ENCODE measurements at regions not wholly inside any gene's neighbourhood (a gene's known extent, or its start where the extent isn't known, plus 50 kb on each side); places are given as distances from the start of the nearest gene placed in this dataset.

- Histone ChIP-seq H2AFZ (ENCODE audit: low read depth, low read length) (no peak overlapping the region), H3K9ac (ENCODE audit: insufficient read depth in 1 of 2, low read depth in 2 of 2, low read length in 2 of 2) (no peak overlapping the region), H3K4me2 (ENCODE audit: insufficient read depth, low read length) (no peak overlapping the region), H3K4me1 (replicated peaks in 1 of 2; ENCODE audit: control insufficient read depth in 2 of 2, insufficient read depth in 2 of 2, low read length in 2 of 2) (no peaks in the 10 kb centered on the region), H3K9me1 (ENCODE audit: control insufficient read depth, insufficient read depth, low read length) (no peaks in the 10 kb centered on the region), H3K27ac (ENCODE audit: extremely low read depth, low read depth, low read length) (no peak overlapping the region), H3K79me2 (ENCODE audit: control insufficient read depth, insufficient read depth, low read length) (no peaks in the 10 kb centered on the region), H3K27me3 (ENCODE audit: control insufficient read depth in 2 of 2, insufficient read depth in 2 of 2, low read length in 2 of 2) (peaks cover 2 to 5% of the 10 kb centered on the region in 2 experiments; a peak in 1 of 5 replicates), H4K20me1 (replicated peaks; ENCODE audit: control insufficient read depth, insufficient read depth, low read length) (no peaks in the 10 kb centered on the region), H3K4me3 (no peak overlapping the region), H3K9me3 (replicated peaks; ENCODE audit: control insufficient read depth, insufficient read depth, low read depth, low read length) (no peaks in the 10 kb centered on the region), H3K36me3 (ENCODE audit: control insufficient read depth, insufficient read depth, low read length) (no peaks in the 10 kb centered on the region)
- POLR2A ChIA-PET = no interaction called here
- no peak for FAIRE-seq
- TF ChIP-seq TFE3 (CRISPR knock-in tag; IDR thresholded peaks at IDR 0.05) (peak; percentile 80), POLR3A (IDR thresholded peaks at IDR 0.05; ENCODE audit: borderline replicate concordance, extremely low read depth, insufficient read depth, insufficient read length) (no peak)
- DNase-seq (ENCODE audit: extremely low read depth in 1 of 4, low spot score in 3 of 4) = no peak
- CTCF ChIA-PET (ENCODE audit: low intra/inter-chr PET ratio) = no interaction called here
- intact Hi-C loops (cut with micrococcal nuclease) = no loop called here
- 9% methylated on average over 9 of the region's 9 CpGs for WGBS (ENCODE audit: insufficient coverage, low coverage, missing lambda C conversion rate)
- BruUV-seq (replicated peaks) = no TSS peak
- in situ Hi-C loops (cut with MboI) = no loop called here
- ATAC-seq = no peak
These were observed 219.4 kb downstream of the MAF start for GRCh38 chr16:79380995-79381602.

- H3K79me2 ChIP-seq (ENCODE audit: control insufficient read depth, insufficient read depth, low read length) = no peaks in the 10 kb centered on the region
- H4K20me1 ChIP-seq (replicated peaks; ENCODE audit: control insufficient read depth, insufficient read depth, low read length) = no peaks in the 10 kb centered on the region
- in situ Hi-C loops (cut with MboI) = no loop called here
- FAIRE-seq (no peak), ATAC-seq (peak; percentile 57; the same call in 2 of the 3 replicates), DNase-seq (ENCODE audit: extremely low read depth in 1 of 4, low spot score in 3 of 4) (no peak)
- ChIA-PET CTCF (ENCODE audit: low intra/inter-chr PET ratio) (no interaction called here), POLR2A (interaction anchor here (1.0 kb wide), 1 partner anchor 49 kb away, joined by 3 read pairs; no protein-coding TSS in a partner anchor)
- H2AFZ ChIP-seq (ENCODE audit: low read depth, low read length) = no peak overlapping the region
- peaks cover 2 to 5% of the 10 kb centered on the region in 2 experiments; a peak in 2 of 5 replicates for H3K27me3 ChIP-seq (ENCODE audit: control insufficient read depth in 2 of 2, insufficient read depth in 2 of 2, low read length in 2 of 2)
- H3K4me3 ChIP-seq = no peak overlapping the region
- H3K36me3 ChIP-seq (ENCODE audit: control insufficient read depth, insufficient read depth, low read length) = no peaks in the 10 kb centered on the region
- intact Hi-C loops (cut with micrococcal nuclease) = no loop called here
- no peaks in the 10 kb centered on the region for H3K9me3 ChIP-seq (replicated peaks; ENCODE audit: control insufficient read depth, insufficient read depth, low read depth, low read length)
- H3K4me2 ChIP-seq (ENCODE audit: insufficient read depth, low read length) = no peak overlapping the region
- no TSS peak for BruUV-seq (replicated peaks)
- no peak overlapping the region for H3K9ac ChIP-seq (ENCODE audit: insufficient read depth in 1 of 2, low read depth in 2 of 2, low read length in 2 of 2)
- H3K9me1 ChIP-seq (ENCODE audit: control insufficient read depth, insufficient read depth, low read length) = no peaks in the 10 kb centered on the region
- no peak overlapping the region for H3K27ac ChIP-seq (ENCODE audit: extremely low read depth, low read depth, low read length)
- no peaks in the 10 kb centered on the region for H3K4me1 ChIP-seq (replicated peaks in 1 of 2; ENCODE audit: control insufficient read depth in 2 of 2, insufficient read depth in 2 of 2, low read length in 2 of 2)
- WGBS (ENCODE audit: insufficient coverage, low coverage, missing lambda C conversion rate) = 0% methylated on average over 3 of the region's 3 CpGs
- no peak for TF ChIP-seq KAT8 (IDR thresholded peaks at IDR 0.05; ENCODE audit: low read depth)
- TF ChIP-seq MAFF (IDR thresholded peaks at IDR 0.05; ENCODE audit: low read length) = no peak
- TF ChIP-seq HDGF (IDR thresholded peaks at IDR 0.05) = no peak
- TF ChIP-seq ZBTB17 (CRISPR knock-in tag; IDR thresholded peaks at IDR 0.05) = peak; percentile 81; the same call in 1 of the 2 replicates
- no peak for TF ChIP-seq HNRNPUL1 (IDR thresholded peaks at IDR 0.05; ENCODE audit: low read length)
- no peak for TF ChIP-seq ZNF584 (CRISPR knock-in tag; IDR thresholded peaks at IDR 0.05; ENCODE audit: low read depth)
- no peak for TF ChIP-seq TFAP4 (CRISPR knock-in tag; IDR thresholded peaks at IDR 0.05; ENCODE audit: borderline replicate concordance)
- no peak for TF ChIP-seq RBM34 (IDR thresholded peaks at IDR 0.05; ENCODE audit: borderline replicate concordance, insufficient read depth, low read length)
- no peak for TF ChIP-seq ETS2 (tag; IDR thresholded peaks at IDR 0.05; ENCODE audit: borderline replicate concordance, poor library complexity, severe bottlenecking)
- no peak for TF ChIP-seq PYGO2 (tag; IDR thresholded peaks at IDR 0.05)
- TF ChIP-seq ZNF780A (CRISPR knock-in tag; IDR thresholded peaks at IDR 0.05) = no peak
- no peak for TF ChIP-seq TRIM24 (IDR thresholded peaks at IDR 0.05)
These were observed 221.4 kb downstream of the MAF start for GRCh38 chr16:79379095-79379494.
